8988T (cell line): ENCODE measurements at regions not wholly inside any gene's neighbourhood (a gene's known extent, or its start where the extent isn't known, plus 50 kb on each side); places are given as distances from the start of the nearest gene placed in this dataset.
"Not testable (repeated sequence)": the region's sequence is repeated elsewhere in the genome, so short reads cannot be mapped to it uniquely, and the experiment has no call there.

Source experiments
- DNase-seq: peaks from one replicate; pipeline ENCODE4 v3.0.0; 2011

- no peak for DNase-seq
These were observed 2342.1 kb downstream of the PCDH7 start for GRCh38 chr4:33062155-33062806.

- DNase-seq: no peak
These were observed 2343.1 kb downstream of the PCDH7 start for GRCh38 chr4:33063241-33063640.

GRCh38 chr4:33064238-33064637, 2344.1 kb downstream of the PCDH7 start:
- DNase-seq: no peak

- DNase-seq: no peak
These were observed 2345.6 kb downstream of the PCDH7 start for GRCh38 chr4:33065749-33066148.

- DNase-seq: no peak
These were observed 2347.1 kb downstream of the PCDH7 start for GRCh38 chr4:33067221-33067620.

GRCh38 chr4:33068539-33068938, 2348.4 kb downstream of the PCDH7 start:
- DNase-seq: no peak

- DNase-seq: no peak
These were observed 2351.4 kb downstream of the PCDH7 start for GRCh38 chr4:33071535-33071934.

GRCh38 chr4:33072298-33073089, 2352.3 kb downstream of the PCDH7 start:
- DNase-seq: no peak

- DNase-seq: no peak
These were observed 2353.6 kb downstream of the PCDH7 start for GRCh38 chr4:33073811-33074210.

GRCh38 chr4:33078145-33078544, 2358.0 kb downstream of the PCDH7 start:
- no peak for DNase-seq

GRCh38 chr4:33080275-33080674, 2360.1 kb downstream of the PCDH7 start:
- DNase-seq: no peak

GRCh38 chr4:33085709-33086108, 2365.5 kb downstream of the PCDH7 start:
- DNase-seq: no peak

GRCh38 chr4:33086331-33086925, 2366.3 kb downstream of the PCDH7 start:
- DNase-seq: no peak

GRCh38 chr4:33088713-33089112, 2368.5 kb downstream of the PCDH7 start:
- DNase-seq: no peak

- no peak for DNase-seq
These were observed 2370.7 kb downstream of the PCDH7 start for GRCh38 chr4:33090910-33091309.

GRCh38 chr4:33091961-33092360, 2371.8 kb downstream of the PCDH7 start:
- no peak for DNase-seq

- DNase-seq: no peak
These were observed 2384.1 kb downstream of the PCDH7 start for GRCh38 chr4:33104273-33104672.

- no peak for DNase-seq
These were observed 2387.6 kb downstream of the PCDH7 start for GRCh38 chr4:33107814-33108213.

- no peak for DNase-seq
These were observed 2390.9 kb downstream of the PCDH7 start for GRCh38 chr4:33111117-33111516.

GRCh38 chr4:33116871-33117270, 2396.7 kb downstream of the PCDH7 start:
- DNase-seq: no peak

- no peak for DNase-seq
These were observed 2405.8 kb downstream of the PCDH7 start for GRCh38 chr4:33126002-33126401.

- DNase-seq: not testable (repeated sequence)
These were observed 2410.5 kb downstream of the PCDH7 start for GRCh38 chr4:33130662-33131061.

- no peak for DNase-seq
These were observed 2413.6 kb downstream of the PCDH7 start for GRCh38 chr4:33133723-33134122.

GRCh38 chr4:33134366-33134765, 2414.2 kb downstream of the PCDH7 start:
- no peak for DNase-seq
